GM12873 (cell line): ENCODE measurements at regions not wholly inside any gene's neighbourhood (a gene's known extent, or its start where the extent isn't known, plus 50 kb on each side); places are given as distances from the start of the nearest gene placed in this dataset.

ENCODE experiments used
- CTCF ChIP-seq: IDR thresholded peaks from 2 replicates; pipeline ENCODE4 v1.5.1; 2012; ENCODE audit warnings: low read depth, mild to moderate bottlenecking, moderate library complexity, low read length, control low read depth; ENCODE audit not compliant: insufficient read depth; ENCODE audit errors: missing control alignments

- TF ChIP-seq CTCF = no peak
Observed at GRCh38 chr13:106306748-106307277, 228.6 kb downstream of the EFNB2 start.

- TF ChIP-seq CTCF = no peak
Observed at GRCh38 chr13:106302843-106303242, 232.6 kb downstream of the EFNB2 start.

GRCh38 chr13:106302011-106302410 lies 233.5 kb downstream of the EFNB2 start:
- no peak for TF ChIP-seq CTCF

- no peak for TF ChIP-seq CTCF
Observed at GRCh38 chr13:106299621-106300020, 235.8 kb downstream of the EFNB2 start.

GRCh38 chr13:106297283-106297682 lies 238.2 kb downstream of the EFNB2 start:
- no peak for TF ChIP-seq CTCF

GRCh38 chr13:106296723-106297122 lies 238.7 kb downstream of the EFNB2 start:
- no peak for TF ChIP-seq CTCF

GRCh38 chr13:106295971-106296370 lies 239.5 kb downstream of the EFNB2 start:
- TF ChIP-seq CTCF = no peak

GRCh38 chr13:106291006-106291405 lies 244.5 kb downstream of the EFNB2 start:
- no peak for TF ChIP-seq CTCF
